GM12875 (cell line): ENCODE measurements at regions not wholly inside any gene's neighbourhood (a gene's known extent, or its start where the extent isn't known, plus 50 kb on each side); places are given as distances from the start of the nearest gene placed in this dataset.

ENCODE experiments used
- H3K4me3 ChIP-seq: one replicate; pipeline ENCODE4 v1.5.1; 2011; ENCODE audit warnings: low read depth, low read length, control low read depth
- TF ChIP-seq, protein P1 (sequence below): IDR thresholded peaks from 2 replicates; pipeline ENCODE4 v1.5.1; 2011; ENCODE audit warnings: low read depth, mild to moderate bottlenecking, control low read depth, inconsistent platforms, low read length, moderate library complexity, borderline replicate concordance; ENCODE audit not compliant: insufficient read depth

DNA sequence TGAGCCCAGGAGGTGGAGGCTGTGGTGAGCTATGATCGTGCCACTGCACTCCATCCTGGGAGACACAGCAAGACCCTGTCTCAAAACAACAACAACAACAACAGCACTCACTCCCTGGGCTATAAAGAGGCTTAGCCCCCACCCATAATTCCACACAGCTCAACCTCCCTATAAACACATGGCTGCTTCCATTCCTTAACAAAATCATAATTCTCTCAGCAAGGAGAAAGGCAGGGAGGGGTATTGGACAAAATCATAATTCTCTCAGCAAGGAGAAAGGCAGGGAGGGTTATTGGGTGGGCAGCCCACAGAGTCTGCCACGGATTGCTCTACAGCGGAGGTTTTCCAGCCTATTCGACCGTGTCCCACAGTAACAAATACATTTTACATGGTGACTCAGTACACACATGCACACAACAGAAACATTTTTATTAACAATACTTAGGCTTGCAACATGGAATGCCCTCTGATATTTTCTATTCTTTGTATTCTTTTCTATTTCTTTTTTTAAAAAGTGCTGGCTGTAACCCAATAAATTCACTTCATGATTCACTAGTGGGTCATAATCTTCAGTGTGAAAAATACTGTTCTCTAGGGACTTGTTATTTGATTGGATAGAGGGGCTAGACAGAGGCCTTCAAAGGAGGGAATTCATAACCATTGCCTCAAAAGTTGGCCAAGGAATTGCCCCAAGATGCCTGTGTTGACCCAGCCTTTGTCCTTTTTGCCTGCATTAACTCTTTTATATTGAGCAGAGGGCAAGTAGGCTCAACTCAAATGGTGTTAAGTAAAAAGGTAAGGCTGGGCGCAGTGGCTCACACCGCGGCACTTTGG, 50.6 kb upstream of the ZMYND8 start:
- H3K4me3 ChIP-seq = no peak overlapping the region
- TF ChIP-seq, protein P1, sequence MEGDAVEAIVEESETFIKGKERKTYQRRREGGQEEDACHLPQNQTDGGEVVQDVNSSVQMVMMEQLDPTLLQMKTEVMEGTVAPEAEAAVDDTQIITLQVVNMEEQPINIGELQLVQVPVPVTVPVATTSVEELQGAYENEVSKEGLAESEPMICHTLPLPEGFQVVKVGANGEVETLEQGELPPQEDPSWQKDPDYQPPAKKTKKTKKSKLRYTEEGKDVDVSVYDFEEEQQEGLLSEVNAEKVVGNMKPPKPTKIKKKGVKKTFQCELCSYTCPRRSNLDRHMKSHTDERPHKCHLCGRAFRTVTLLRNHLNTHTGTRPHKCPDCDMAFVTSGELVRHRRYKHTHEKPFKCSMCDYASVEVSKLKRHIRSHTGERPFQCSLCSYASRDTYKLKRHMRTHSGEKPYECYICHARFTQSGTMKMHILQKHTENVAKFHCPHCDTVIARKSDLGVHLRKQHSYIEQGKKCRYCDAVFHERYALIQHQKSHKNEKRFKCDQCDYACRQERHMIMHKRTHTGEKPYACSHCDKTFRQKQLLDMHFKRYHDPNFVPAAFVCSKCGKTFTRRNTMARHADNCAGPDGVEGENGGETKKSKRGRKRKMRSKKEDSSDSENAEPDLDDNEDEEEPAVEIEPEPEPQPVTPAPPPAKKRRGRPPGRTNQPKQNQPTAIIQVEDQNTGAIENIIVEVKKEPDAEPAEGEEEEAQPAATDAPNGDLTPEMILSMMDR = no peak

DNA sequence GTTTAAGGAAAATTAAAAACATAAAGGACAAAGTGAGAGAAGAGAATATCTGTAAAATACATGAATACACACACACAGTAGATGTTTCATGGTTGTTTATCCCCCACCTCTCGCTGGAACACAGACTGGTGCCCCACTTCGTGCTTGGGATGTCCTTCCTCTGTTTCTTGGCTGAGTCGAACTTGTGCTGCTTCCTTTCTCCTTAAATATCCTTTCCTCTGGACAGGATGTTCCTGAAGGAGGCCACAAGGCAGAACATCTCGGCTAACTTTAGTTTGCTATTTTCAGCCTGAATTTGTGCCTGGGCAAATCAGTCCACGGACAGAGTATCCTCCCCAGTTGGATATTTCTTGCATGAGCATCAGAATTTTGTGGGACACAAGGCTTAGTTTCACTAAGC, 54.7 kb upstream of the ZMYND8 start:
- TF ChIP-seq, protein P1 = no peak
- H3K4me3 ChIP-seq = peak overlapping the region; percentile 68

DNA sequence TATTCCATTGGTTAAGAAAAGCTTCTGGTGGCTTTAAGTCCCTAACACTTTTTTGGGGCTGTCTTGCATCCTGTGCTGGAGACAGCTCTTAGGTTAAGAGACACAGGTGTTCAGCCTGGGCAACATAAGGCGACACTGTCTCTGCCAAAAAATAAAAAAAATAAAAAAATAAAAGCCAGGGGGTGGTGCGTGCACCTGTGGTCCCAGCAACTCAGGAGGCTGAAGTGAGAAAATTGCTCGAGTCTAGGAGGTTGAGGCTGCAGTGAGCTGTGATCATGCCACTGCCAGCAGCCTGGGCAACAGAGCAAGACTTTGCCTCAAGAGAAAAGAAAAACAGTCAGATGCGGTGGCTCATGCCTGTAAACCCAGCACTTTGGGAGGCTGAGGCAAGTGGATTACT, 55.6 kb upstream of the ZMYND8 start:
- peak overlapping the region; percentile 68 for H3K4me3 ChIP-seq

DNA sequence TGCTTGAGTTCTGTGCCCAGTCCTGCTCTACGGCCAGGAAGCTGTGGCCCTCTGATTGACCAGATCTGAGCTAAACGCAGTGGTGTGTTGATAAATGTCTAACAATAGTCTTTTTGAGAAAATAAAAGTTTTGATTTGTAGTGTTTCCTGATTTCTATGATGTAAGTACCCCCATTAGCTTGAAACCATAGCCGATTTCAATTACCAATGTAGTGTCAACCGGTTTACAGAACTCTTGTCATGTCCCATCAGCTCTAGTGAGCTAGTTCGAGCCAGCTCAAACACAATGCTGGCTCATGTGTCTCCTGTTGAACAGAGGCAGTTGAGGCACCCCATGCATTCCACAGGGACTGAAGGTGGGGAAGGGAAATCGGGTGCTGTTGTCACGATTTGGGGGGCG, 56.7 kb upstream of the ZMYND8 start:
- TF ChIP-seq, protein P1 = no peak
- no peak overlapping the region for H3K4me3 ChIP-seq

More for the DNA sequence above, 55.6 kb upstream of the ZMYND8 start:
- TF ChIP-seq, protein P1 = no peak

- H3K4me3 ChIP-seq = no peak overlapping the region
- TF ChIP-seq, protein P1 = no peak
These were observed 61.0 kb upstream of the ZMYND8 start for GRCh38 chr20:47417245-47418068.

GRCh38 chr20:47418069-47418757, 61.7 kb upstream of the ZMYND8 start:
- TF ChIP-seq, protein P1 = no peak
- H3K4me3 ChIP-seq = no peak overlapping the region
